Astrocyte (in vitro differentiated cells and primary cell): ENCODE measurements at regions not wholly inside any gene's neighbourhood (a gene's known extent, or its start where the extent isn't known, plus 50 kb on each side); places are given as distances from the start of the nearest gene placed in this dataset.

Source experiments
- CTCF ChIP-seq: IDR thresholded peaks from 2 replicates; pipeline ENCODE4 v1.5.1; 2011; ENCODE audit warnings: low read depth, mild to moderate bottlenecking, inconsistent platforms, low read length, moderate library complexity; ENCODE audit not compliant: insufficient read depth
- EZH2 ChIP-seq: IDR thresholded peaks from 2 replicates; pipeline ENCODE4 v1.6.1; 2012; ENCODE audit warnings: mild to moderate bottlenecking, low read length, inconsistent platforms; ENCODE audit not compliant: insufficient read depth

GRCh38 chr9:73034962-73035361 is 82.1 kb upstream of the ALDH1A1 start:
- TF ChIP-seq EZH2 (no peak), CTCF (no peak)
